H1 (cell line): ENCODE measurements at regions not wholly inside any gene's neighbourhood (a gene's known extent, or its start where the extent isn't known, plus 50 kb on each side); places are given as distances from the start of the nearest gene placed in this dataset.

ENCODE experiments used
- CTCF ChIA-PET: fragments of 300-600 bp; sonication (Branson Sonifier 250); formaldehyde crosslinking; loops from one replicate; lab custom pipeline; 2021; ENCODE audit not compliant: partially characterized antibody; lab: Charles Lee
- POLR2A ChIA-PET: fragments of 300-600 bp; sonication (Branson Sonifier 250); formaldehyde crosslinking; loops from one replicate; lab custom pipeline; 2021; ENCODE audit warnings: inconsistent platforms; ENCODE audit not compliant: partially characterized antibody; lab: Charles Lee
- DNase-seq, 2 experiments: peaks; one replicate each; pipeline versions ENCODE4 v3.0.0 to v3.0.0-alpha.2; 2010 to 2022; ENCODE audit warnings: low spot score in 2 of 2, low read depth in 1 of 2, mixed read lengths in 1 of 2
- FAIRE-seq: peaks from 2 replicates; lab custom pipeline; 2011; peaks lifted over from hg19 to GRCh38; lab: Jason Lieb, UNC
- H2AFZ ChIP-seq: 2 replicates; pipeline ENCODE4 v1.8.1; 2012; ENCODE audit warnings: low read length, inconsistent platforms
- H2AK5ac ChIP-seq: 2 replicates; pipeline ENCODE4 v1.6.1; 2013; ENCODE audit warnings: low read depth, low read length
- H2BK120ac ChIP-seq: replicated peaks from 2 replicates; pipeline ENCODE3; 2013; ENCODE audit warnings: low read depth, low read length, inconsistent platforms
- H2BK12ac ChIP-seq: 2 replicates; pipeline ENCODE4 v1.6.1; 2013; ENCODE audit warnings: low read depth, low read length
- H2BK15ac ChIP-seq: 2 replicates; pipeline ENCODE4 v1.6.1; 2013; ENCODE audit warnings: low read length
- H2BK20ac ChIP-seq: 2 replicates; pipeline ENCODE4 v1.6.1; 2013; ENCODE audit warnings: low read length
- H2BK5ac ChIP-seq: 2 replicates; pipeline ENCODE4 v1.6.1; 2013; ENCODE audit warnings: low read depth, low read length
- H3K14ac ChIP-seq: 2 replicates; pipeline ENCODE4 v1.6.1; 2013; ENCODE audit warnings: inconsistent platforms; ENCODE audit not compliant: insufficient read length
- H3K18ac ChIP-seq: 2 replicates; pipeline ENCODE4 v1.6.1; 2013; ENCODE audit warnings: low read length; ENCODE audit errors: extremely low read depth
- H3K23ac ChIP-seq: 2 replicates; pipeline ENCODE4 v1.6.1; 2013; ENCODE audit warnings: inconsistent platforms; ENCODE audit not compliant: insufficient read length
- H3K23me2 ChIP-seq: 2 replicates; pipeline ENCODE4 v1.6.1; 2013; ENCODE audit warnings: low read depth, low read length
- H3K27ac ChIP-seq: 2 replicates; pipeline ENCODE4 v1.6.1; 2011; ENCODE audit warnings: low read depth, low read length, inconsistent platforms
- H3K27me3 ChIP-seq, 4 experiments: replicated peaks in 1 of 4; 1 replicate in 1 of 4; 2 replicates in 3 of 4; pipeline versions ENCODE4 v1.6.1 to v1.8.1; 2011 to 2013; ENCODE audit warnings: low read length in 3 of 4, mild to moderate bottlenecking in 3 of 4, inconsistent platforms in 2 of 4, mixed read lengths in 2 of 4, moderate library complexity in 1 of 4; ENCODE audit not compliant: control insufficient read depth in 3 of 4, insufficient read depth in 3 of 4; ENCODE audit errors: extremely low read depth in 1 of 4
- H3K36me3 ChIP-seq, 4 experiments: 2 replicates each; pipeline versions ENCODE4 v1.6.1 to v1.8.1; 2011 to 2013; ENCODE audit warnings: mild to moderate bottlenecking in 4 of 4, low read length in 3 of 4, moderate library complexity in 2 of 4, control low read depth in 1 of 4, inconsistent platforms in 1 of 4; ENCODE audit not compliant: insufficient read depth in 4 of 4, control insufficient read depth in 2 of 4
- H3K4ac ChIP-seq: replicated peaks from 2 replicates; pipeline ENCODE3; 2013; ENCODE audit warnings: low read length, low read depth, mixed read lengths, inconsistent platforms; ENCODE audit not compliant: insufficient read length
- H3K4me1 ChIP-seq, 4 experiments: replicated peaks in 1 of 4; 1 replicate in 1 of 4; 2 replicates in 3 of 4; pipeline versions ENCODE4 v1.6.1 to v1.8.1; 2011 to 2013; ENCODE audit warnings: low read length in 3 of 4, inconsistent platforms in 2 of 4, mixed read lengths in 1 of 4; ENCODE audit not compliant: insufficient read depth in 4 of 4, control insufficient read depth in 3 of 4
- H3K4me2 ChIP-seq, 2 experiments: 2 replicates each; pipeline versions ENCODE4 v1.6.1 to v1.8.1; 2011 to 2013; ENCODE audit warnings: low read depth in 2 of 2, low read length in 2 of 2, control low read depth in 1 of 2, inconsistent platforms in 1 of 2, mild to moderate bottlenecking in 1 of 2; ENCODE audit not compliant: insufficient read depth in 1 of 2
- H3K4me3 ChIP-seq, 4 experiments: fragments of 200-600, 300-600 bp in 1 of 4; sonication (generic), shearing (Covaris generic), sonication (Bioruptor Twin) in 1 of 4; 2 replicates each; pipeline versions ENCODE4 v1.5.1 to v1.8.1; 2011 to 2016; ENCODE audit warnings: low read length in 4 of 4, low read depth in 3 of 4, control low read depth in 2 of 4, inconsistent platforms in 2 of 4, mild to moderate bottlenecking in 2 of 4, mixed read lengths in 1 of 4, moderate library complexity in 1 of 4; ENCODE audit not compliant: insufficient read depth in 2 of 4; ENCODE audit errors: extremely low read depth in 1 of 4
- H3K56ac ChIP-seq: replicated peaks from 2 replicates; pipeline ENCODE3; 2013; ENCODE audit warnings: low read depth, mild to moderate bottlenecking, mixed read lengths, low read length, inconsistent platforms; ENCODE audit not compliant: insufficient read length
- H3K79me1 ChIP-seq: 2 replicates; pipeline ENCODE4 v1.6.1; 2013; ENCODE audit warnings: low read depth, low read length, control low read depth
- H3K79me2 ChIP-seq, 2 experiments: 2 replicates each; pipeline versions ENCODE4 v1.6.1 to v1.8.1; 2012 to 2013; ENCODE audit warnings: low read length in 2 of 2, mild to moderate bottlenecking in 2 of 2, inconsistent platforms in 1 of 2; ENCODE audit not compliant: insufficient read depth in 2 of 2, control insufficient read depth in 1 of 2
- H3K9ac ChIP-seq, 4 experiments: replicated peaks in 1 of 4; 1 replicate in 1 of 4; 2 replicates in 3 of 4; pipeline versions ENCODE4 v1.6.1 to v1.8.1; 2011 to 2013; ENCODE audit warnings: low read depth in 3 of 4, low read length in 3 of 4, control low read depth in 2 of 4, mild to moderate bottlenecking in 2 of 4, moderate library complexity in 2 of 4, inconsistent platforms in 1 of 4; ENCODE audit errors: extremely low read depth in 1 of 4
- H3K9me3 ChIP-seq, 2 experiments: 2 replicates each; pipeline versions ENCODE4 v1.6.1 to v1.8.1; 2012 to 2013; ENCODE audit warnings: mild to moderate bottlenecking in 2 of 2, moderate library complexity in 2 of 2, control low read depth in 1 of 2, inconsistent platforms in 1 of 2, low read depth in 1 of 2, low read length in 1 of 2, mixed read lengths in 1 of 2; ENCODE audit not compliant: insufficient read depth in 2 of 2
- H4K20me1 ChIP-seq, 2 experiments: replicated peaks in 1 of 2; 2 replicates each; pipeline versions ENCODE3 to v1.8.1; 2011 to 2013; ENCODE audit warnings: inconsistent platforms in 2 of 2, low read length in 2 of 2, mild to moderate bottlenecking in 1 of 2; ENCODE audit not compliant: insufficient read depth in 2 of 2, control insufficient read depth in 1 of 2
- H4K5ac ChIP-seq: 2 replicates; pipeline ENCODE4 v1.6.1; 2013; ENCODE audit warnings: low read length, low read depth, mixed read lengths, inconsistent platforms; ENCODE audit not compliant: insufficient read length
- H4K8ac ChIP-seq: 2 replicates; pipeline ENCODE4 v1.8.0; 2013; ENCODE audit warnings: mild to moderate bottlenecking, moderate library complexity, low read length, inconsistent platforms; ENCODE audit not compliant: insufficient read depth; ENCODE audit errors: extremely low read depth
- H4K91ac ChIP-seq: replicated peaks from 2 replicates; pipeline ENCODE3; 2013; ENCODE audit warnings: low read length, mixed read lengths, inconsistent platforms; ENCODE audit not compliant: insufficient read length
- ASH2L ChIP-seq: fragments of 200-600, 300-600 bp; sonication (generic); IDR thresholded peaks from one replicate; pipeline ENCODE4 v1.7.1; 2017; ENCODE audit warnings: low read length
- BCL11A ChIP-seq, 2 experiments: IDR thresholded peaks; one replicate each; pipeline ENCODE4 v1.6.1; 2011; ENCODE audit warnings: low read depth in 2 of 2, low read length in 2 of 2, mild to moderate bottlenecking in 2 of 2
- CTCF ChIP-seq, 3 experiments: IDR thresholded peaks; 1 replicate in 2 of 3; 2 replicates in 1 of 3; pipeline versions ENCODE4 v1.5.1 to v1.6.1; 2011; ENCODE audit warnings: low read length in 3 of 3, mild to moderate bottlenecking in 3 of 3, inconsistent platforms in 2 of 3, low read depth in 1 of 3, moderate library complexity in 1 of 3; ENCODE audit not compliant: insufficient read depth in 1 of 3; ENCODE audit errors: control extremely low read depth in 1 of 3
- GABPA ChIP-seq: IDR thresholded peaks from 2 replicates; pipeline ENCODE4 v1.6.1; 2011; ENCODE audit warnings: mild to moderate bottlenecking, low read length, moderate library complexity, borderline replicate concordance; ENCODE audit not compliant: insufficient read depth
- GTF2F1 ChIP-seq: IDR thresholded peaks from 2 replicates; pipeline ENCODE4 v1.6.1; 2012; ENCODE audit warnings: low read depth, low read length, improper control_type of control experiment, borderline replicate concordance
- JUN ChIP-seq: IDR thresholded peaks from 2 replicates; pipeline ENCODE4 v1.6.1; 2011; ENCODE audit warnings: low read depth, mild to moderate bottlenecking, improper control_type of control experiment, low read length
- POLR2A ChIP-seq, 2 experiments: IDR thresholded peaks; 1 replicate in 1 of 2; 2 replicates in 1 of 2; pipeline ENCODE4 v1.6.1; 2011; ENCODE audit warnings: low read depth in 2 of 2, low read length in 2 of 2, mild to moderate bottlenecking in 2 of 2; ENCODE audit errors: control extremely low read depth in 1 of 2
- POLR2AphosphoS5 ChIP-seq: IDR thresholded peaks from 2 replicates; pipeline ENCODE4 v1.6.1; 2011; ENCODE audit warnings: low read depth, low read length
- RFX5 ChIP-seq: IDR thresholded peaks from 2 replicates; pipeline ENCODE4 v1.6.1; 2011; ENCODE audit warnings: low read depth, low read length, improper control_type of control experiment, borderline replicate concordance
- SIN3A ChIP-seq, 2 experiments: IDR thresholded peaks in 1 of 2; conservative IDR thresholded peaks in 1 of 2; 2 replicates each; pipeline ENCODE4 v1.6.1; 2011 to 2012; ENCODE audit warnings: low read length in 2 of 2, improper control_type of control experiment in 1 of 2, low read depth in 1 of 2, mild to moderate bottlenecking in 1 of 2
- SP4 ChIP-seq: IDR thresholded peaks from 2 replicates; pipeline ENCODE4 v1.6.1; 2012; ENCODE audit warnings: low read length, inconsistent platforms
- TBP ChIP-seq: IDR thresholded peaks from 2 replicates; pipeline ENCODE4 v1.6.1; 2011; ENCODE audit warnings: low read depth, low read length, improper control_type of control experiment
- TCF12 ChIP-seq: IDR thresholded peaks from 2 replicates; pipeline ENCODE4 v1.6.1; 2011; ENCODE audit warnings: low read depth, mild to moderate bottlenecking, low read length
- WGBS, 2 experiments: shearing (Covaris generic) in 1 of 2; methylation state at CpG; one replicate each; pipeline versions ENCODE4 v1.1.6 to v1.1.7; 2013 to 2015; ENCODE audit warnings: low lambda C conversion rate in 2 of 2, mixed read lengths in 2 of 2, inconsistent platforms in 1 of 2, low coverage in 1 of 2, missing lambda C conversion rate in 1 of 2; ENCODE audit not compliant: insufficient replicate concordance in 2 of 2, insufficient coverage in 1 of 2, insufficient read length in 1 of 2; ENCODE audit errors: extremely low coverage in 1 of 2, missing lambda C conversion rate in 1 of 2; 5-methylcytosine and 5-hydroxymethylcytosine counted together

GRCh38 chr10:10489076-10489475 is 528.6 kb upstream of the CELF2 start:
- H3K27ac ChIP-seq: no peak overlapping the region
- no peaks in the 10 kb centered on the region for H3K23me2 ChIP-seq
- no peak overlapping the region for H2BK5ac ChIP-seq
- no peak overlapping the region for H2AFZ ChIP-seq
- no peak overlapping the region for H3K9ac ChIP-seq
- H2BK120ac ChIP-seq: no peak overlapping the region
- POLR2A ChIA-PET: no interaction called here
- DNase-seq: no peak
- no peak overlapping the region for H3K14ac ChIP-seq
- no peak overlapping the region for H3K18ac ChIP-seq
- no peak overlapping the region for H3K4ac ChIP-seq
- no peak overlapping the region for H4K5ac ChIP-seq
- CTCF ChIA-PET: no interaction called here
- H3K36me3 ChIP-seq: no peaks in the 10 kb centered on the region
- H3K4me3 ChIP-seq: no peak overlapping the region
- H3K9me3 ChIP-seq: no peaks in the 10 kb centered on the region
- 92% methylated on average over 3 of the region's 3 CpGs; no CpG with 5 or more reads in 1 of the 2 experiments for WGBS, 2 experiments
- no peak for TF ChIP-seq TBP
- TF ChIP-seq GTF2F1: no peak
- no peak for TF ChIP-seq RFX5
- TF ChIP-seq ASH2L: no peak
- TF ChIP-seq SP4: no peak
- no peak for TF ChIP-seq JUN
- no peak for TF ChIP-seq POLR2AphosphoS5
- TF ChIP-seq BCL11A (IDR thresholded peaks at IDR 0.05; ENCODE audit: low read depth in 2 of 2, low read length in 2 of 2): no peak
- no peak for TF ChIP-seq SIN3A (conservative IDR thresholded peaks at IDR 0.05 in 1 of 2, IDR thresholded peaks at IDR 0.05 in 1 of 2; ENCODE audit: low read depth in 1 of 2, low read length in 2 of 2)
- no peak for TF ChIP-seq CTCF (IDR thresholded peaks at IDR 0.05; ENCODE audit: control extremely low read depth in 1 of 3, insufficient read depth in 1 of 3, low read depth in 1 of 3, low read length in 3 of 3)
- no peak for TF ChIP-seq TCF12
- no peak for TF ChIP-seq POLR2A (IDR thresholded peaks at IDR 0.05; ENCODE audit: control extremely low read depth in 1 of 2, low read depth in 2 of 2, low read length in 2 of 2)
- no peak for TF ChIP-seq GABPA
- H2BK15ac ChIP-seq: no peak overlapping the region
- H2AK5ac ChIP-seq: no peak overlapping the region
- H3K4me1 ChIP-seq: no peaks in the 10 kb centered on the region
- no peak overlapping the region for H3K56ac ChIP-seq
- H4K8ac ChIP-seq: no peak overlapping the region
- H3K79me2 ChIP-seq: no peaks in the 10 kb centered on the region
- FAIRE-seq: no peak
- no peak overlapping the region for H2BK12ac ChIP-seq
- H3K23ac ChIP-seq: no peak overlapping the region
- H4K91ac ChIP-seq: no peak overlapping the region
- H3K79me1 ChIP-seq: no peaks in the 10 kb centered on the region
- H4K20me1 ChIP-seq: no peaks in the 10 kb centered on the region
- no peak overlapping the region for H2BK20ac ChIP-seq
- peaks cover 0 to 1% (median 0%) of the 10 kb centered on the region in 4 experiments; a peak in 1 of 7 replicates for H3K27me3 ChIP-seq
- no peak overlapping the region for H3K4me2 ChIP-seq
